Medulla oblongata (tissue), 1 donor: ENCODE measurements at regions not wholly inside any gene's neighbourhood (a gene's known extent, or its start where the extent isn't known, plus 50 kb on each side); places are given as distances from the start of the nearest gene placed in this dataset.

Source experiments
- DNase-seq: peaks from one replicate; pipeline ENCODE4 v3.0.0-alpha.2; 2015; ENCODE audit errors: extremely low spot score

GRCh38 chr2:8276026-8276425 lies 405.8 kb upstream of the ID2 start:
- DNase-seq: no peak

- peak; percentile 50 for DNase-seq
Observed at GRCh38 chr2:8277921-8278571, 403.8 kb upstream of the ID2 start.

GRCh38 chr2:8278709-8279354 lies 403.0 kb upstream of the ID2 start:
- peak; percentile 51 for DNase-seq

GRCh38 chr2:8279506-8279905 lies 402.4 kb upstream of the ID2 start:
- no peak for DNase-seq

- no peak for DNase-seq
Observed at GRCh38 chr2:8281234-8281633, 400.6 kb upstream of the ID2 start.

GRCh38 chr2:8281950-8282857 lies 399.7 kb upstream of the ID2 start:
- no peak for DNase-seq

- no peak for DNase-seq
Observed at GRCh38 chr2:8282858-8283252, 399.0 kb upstream of the ID2 start.

- no peak for DNase-seq
Observed at GRCh38 chr2:8285081-8285480, 396.8 kb upstream of the ID2 start.

- no peak for DNase-seq
Observed at GRCh38 chr2:8285898-8286297, 396.0 kb upstream of the ID2 start.

- no peak for DNase-seq
Observed at GRCh38 chr2:8288206-8288605, 393.6 kb upstream of the ID2 start.

GRCh38 chr2:8289111-8289510 lies 392.7 kb upstream of the ID2 start:
- no peak for DNase-seq

- no peak for DNase-seq
Observed at GRCh38 chr2:8290771-8291352, 391.0 kb upstream of the ID2 start.

- DNase-seq: no peak
Observed at GRCh38 chr2:8296306-8296705, 385.6 kb upstream of the ID2 start.

- DNase-seq: no peak
Observed at GRCh38 chr2:8297376-8298231, 384.3 kb upstream of the ID2 start.

- DNase-seq: peak; percentile 82
Observed at GRCh38 chr2:8298783-8299182, 383.1 kb upstream of the ID2 start.

- no peak for DNase-seq
Observed at GRCh38 chr2:8300216-8300615, 381.6 kb upstream of the ID2 start.

GRCh38 chr2:8300905-8301304 lies 381.0 kb upstream of the ID2 start:
- no peak for DNase-seq

GRCh38 chr2:8303322-8303832 lies 378.5 kb upstream of the ID2 start:
- DNase-seq: peak; percentile 86

- no peak for DNase-seq
Observed at GRCh38 chr2:8304821-8305766, 376.8 kb upstream of the ID2 start.
